Nephron (organoid): ENCODE measurements at regions not wholly inside any gene's neighbourhood (a gene's known extent, or its start where the extent isn't known, plus 50 kb on each side); places are given as distances from the start of the nearest gene placed in this dataset.

Experiments used
- H3K27ac Mint-ChIP-seq, 3 experiments: 2 replicates each; pipeline ENCODE4 v1.8.0; 2020; ENCODE audit warnings: mixed read lengths in 3 of 3, mild to moderate bottlenecking in 2 of 3, moderate library complexity in 1 of 3
- H3K27me3 Mint-ChIP-seq: 2 replicates; pipeline ENCODE4 v1.8.0; 2021; ENCODE audit warnings: low read depth, mild to moderate bottlenecking, moderate library complexity, mixed read lengths
- H3K36me3 Mint-ChIP-seq: 2 replicates; pipeline ENCODE4 v1.8.0; 2020; ENCODE audit warnings: low read depth, mixed read lengths
- H3K4me1 Mint-ChIP-seq: 2 replicates; pipeline ENCODE4 v1.8.0; 2020; ENCODE audit warnings: mixed read lengths
- H3K4me3 Mint-ChIP-seq, 3 experiments: 2 replicates each; pipeline ENCODE4 v1.8.0; 2020; ENCODE audit warnings: mild to moderate bottlenecking in 3 of 3, mixed read lengths in 3 of 3, moderate library complexity in 2 of 3
- H3K9me3 Mint-ChIP-seq: 2 replicates; pipeline ENCODE4 v1.8.0; 2020; ENCODE audit warnings: mixed read lengths
- CTCF ChIP-seq, 3 experiments: fragments of 200-600 bp; sonication (generic); IDR thresholded peaks; one replicate each; pipeline ENCODE4 v1.5.0; 2021; ENCODE audit warnings: antibody characterized with exemption in 3 of 3; ENCODE audit not compliant: unreplicated experiment in 3 of 3

GRCh38 chr14:95015046-95015445 is 142.3 kb downstream of the DICER1 start:
- peaks cover 15% of the 10 kb centered on the region for H3K4me1 Mint-ChIP-seq
- H3K36me3 Mint-ChIP-seq, result no peaks in the 10 kb centered on the region
- H3K4me3 Mint-ChIP-seq, result no peak overlapping the region
- TF ChIP-seq CTCF (IDR thresholded peaks at IDR 0.05; ENCODE audit: unreplicated experiment in 3 of 3), result no peak
- no peak overlapping the region for H3K27ac Mint-ChIP-seq
- peaks cover 17% of the 10 kb centered on the region for H3K27me3 Mint-ChIP-seq
- peaks cover 4% of the 10 kb centered on the region for H3K9me3 Mint-ChIP-seq

GRCh38 chr14:95014036-95014435 is 143.3 kb downstream of the DICER1 start:
- TF ChIP-seq CTCF (IDR thresholded peaks at IDR 0.05; ENCODE audit: unreplicated experiment in 3 of 3), result no peak
- H3K36me3 Mint-ChIP-seq, result no peaks in the 10 kb centered on the region
- H3K27ac Mint-ChIP-seq, result no peak overlapping the region
- peaks cover 4% of the 10 kb centered on the region for H3K9me3 Mint-ChIP-seq
- H3K27me3 Mint-ChIP-seq, result peaks cover 17% of the 10 kb centered on the region
- no peak overlapping the region for H3K4me3 Mint-ChIP-seq
- peaks cover 18% of the 10 kb centered on the region for H3K4me1 Mint-ChIP-seq

- Mint-ChIP-seq H3K9me3 (peaks cover 4% of the 10 kb centered on the region), H3K4me3 (peak overlapping the region in 1 of 3 experiments; percentile 19), H3K4me1 (peaks cover 22% of the 10 kb centered on the region), H3K36me3 (no peaks in the 10 kb centered on the region), H3K27me3 (peaks cover 21% of the 10 kb centered on the region), H3K27ac (no peak overlapping the region)
- TF ChIP-seq CTCF (IDR thresholded peaks at IDR 0.05; ENCODE audit: unreplicated experiment in 3 of 3), result no peak
Observed at GRCh38 chr14:95011445-95012006, 145.8 kb downstream of the DICER1 start.

- H3K4me1 Mint-ChIP-seq, result peaks cover 27% of the 10 kb centered on the region
- no peaks in the 10 kb centered on the region for H3K36me3 Mint-ChIP-seq
- H3K4me3 Mint-ChIP-seq, result no peak overlapping the region
Observed at GRCh38 chr14:95008445-95009217, 148.7 kb downstream of the DICER1 start.

GRCh38 chr14:95007921-95008320 is 149.4 kb downstream of the DICER1 start:
- Mint-ChIP-seq H3K36me3 (no peaks in the 10 kb centered on the region), H3K4me1 (peaks cover 27% of the 10 kb centered on the region), H3K27ac (no peak overlapping the region), H3K9me3 (peaks cover under 1% of the 10 kb centered on the region), H3K4me3 (no peak overlapping the region), H3K27me3 (peaks cover 34% of the 10 kb centered on the region)
- no peak for TF ChIP-seq CTCF (IDR thresholded peaks at IDR 0.05; ENCODE audit: unreplicated experiment in 3 of 3)

More at GRCh38 chr14:95008445-95009217, 148.7 kb downstream of the DICER1 start:
- peak overlapping the region in 1 of 3 experiments; percentile 50 for H3K27ac Mint-ChIP-seq
- no peak for TF ChIP-seq CTCF (IDR thresholded peaks at IDR 0.05; ENCODE audit: unreplicated experiment in 3 of 3)
- peaks cover 4% of the 10 kb centered on the region for H3K9me3 Mint-ChIP-seq
- H3K27me3 Mint-ChIP-seq, result peaks cover 34% of the 10 kb centered on the region
